A673 (cell line): ENCODE measurements at regions not wholly inside any gene's neighbourhood (a gene's known extent, or its start where the extent isn't known, plus 50 kb on each side); places are given as distances from the start of the nearest gene placed in this dataset.

ENCODE experiments used
- BruUV-seq: library from RNA; stranded (reverse); fragments of 400-500 nt; replicated peaks from 2 replicates; lab custom pipeline; 2021; lab: Mats Ljungman, UMichigan
- CTCF ChIA-PET: fragments of 300-600 bp; sonication (Branson Sonifier 250); formaldehyde crosslinking; loops from one replicate; lab custom pipeline; 2022; ENCODE audit warnings: antibody characterized with exemption; lab: Charles Lee
- POLR2A ChIA-PET: fragments of 300-600 bp; sonication (Branson Sonifier 250); formaldehyde crosslinking; loops from one replicate; lab custom pipeline; 2022; ENCODE audit warnings: antibody characterized with exemption; ENCODE audit not compliant: low non-redundant PET; lab: Charles Lee
- DNase-seq: peaks from one replicate; pipeline ENCODE4 v3.0.0-alpha.2; 2015; ENCODE audit warnings: low spot score
- H3K27ac ChIP-seq: fragments of 200-600 bp; sonication (generic); 2 replicates; pipeline ENCODE4 v1.5.1; 2016; ENCODE audit warnings: mixed run types, low read depth, mild to moderate bottlenecking, mixed read lengths, antibody characterized with exemption, low read length; ENCODE audit not compliant: poor library complexity, severe bottlenecking
- H3K27me3 ChIP-seq: fragments of 200-600 bp; sonication (generic); replicated peaks from 2 replicates; pipeline ENCODE4 v1.6.1; 2017; ENCODE audit warnings: mixed run types, low read depth, mild to moderate bottlenecking, mixed read lengths, antibody characterized with exemption, low read length; ENCODE audit not compliant: insufficient read depth, poor library complexity
- H3K36me3 ChIP-seq: fragments of 200-600 bp; sonication (generic); 2 replicates; pipeline ENCODE4 v1.6.1; 2016; ENCODE audit warnings: mixed run types, mild to moderate bottlenecking, mixed read lengths, antibody characterized with exemption, low read length; ENCODE audit not compliant: insufficient read depth, poor library complexity, severe bottlenecking
- H3K4me1 ChIP-seq: fragments of 200-600 bp; sonication (generic); 2 replicates; pipeline ENCODE4 v1.6.1; 2017; ENCODE audit warnings: mixed run types, mild to moderate bottlenecking, mixed read lengths, antibody characterized with exemption, low read length; ENCODE audit not compliant: insufficient read depth, poor library complexity, severe bottlenecking
- H3K4me3 ChIP-seq: fragments of 200-600 bp; sonication (generic); 2 replicates; pipeline ENCODE4 v1.5.1; 2016; ENCODE audit warnings: low read depth, mixed run types, mild to moderate bottlenecking, mixed read lengths, low read length; ENCODE audit not compliant: poor library complexity, severe bottlenecking
- H3K9me3 ChIP-seq: fragments of 200-600 bp; sonication (generic); 2 replicates; pipeline ENCODE4 v1.6.1; 2016; ENCODE audit warnings: mixed run types, low read depth, mild to moderate bottlenecking, mixed read lengths, antibody characterized with exemption, low read length; ENCODE audit not compliant: poor library complexity, severe bottlenecking
- EZH2 ChIP-seq: fragments of 200-600 bp; sonication (generic); IDR thresholded peaks from 2 replicates; pipeline ENCODE4 v1.6.1; 2017; ENCODE audit warnings: borderline replicate concordance, low read depth, mild to moderate bottlenecking, mixed read lengths, antibody characterized with exemption, low read length; ENCODE audit not compliant: poor library complexity, severe bottlenecking
- intact Hi-C: fragments of 100-400 bp; cut with micrococcal nuclease; formaldehyde crosslinking; loops from one replicate; pipeline ENCODE4 v1.10.0; 2022; ENCODE audit not compliant: unreplicated experiment
- TF ChIP-seq, protein P1 (sequence below): fragments of 300-800, 200-600 bp; sonication (generic); conservative IDR thresholded peaks from 2 replicates; pipeline ENCODE4 v1.5.1; 2017; ENCODE audit warnings: low read depth, mild to moderate bottlenecking, antibody characterized with exemption, low read length, moderate library complexity, mixed read lengths

DNA sequence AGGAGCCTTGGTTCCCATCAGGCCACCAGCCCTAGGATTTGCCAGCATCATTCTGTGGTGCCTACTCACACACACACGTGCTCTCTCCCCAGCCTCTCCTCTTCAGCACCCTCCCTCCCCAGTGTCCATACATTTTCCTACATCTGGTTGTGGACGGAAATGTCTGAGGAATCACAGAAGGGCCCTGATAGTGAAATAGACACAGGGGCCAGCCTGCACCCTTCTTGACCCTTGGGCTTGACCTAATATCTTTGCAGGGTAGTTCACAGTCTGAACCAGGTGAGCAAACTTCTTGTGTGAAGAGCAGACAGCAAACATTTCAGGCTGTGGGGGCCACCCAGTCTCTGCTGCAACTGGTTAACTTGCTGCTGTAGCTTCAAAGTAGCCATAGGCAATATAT, 108.5 kb upstream of the NXT1 start:
- Histone ChIP-seq H3K4me3 (no peak overlapping the region), H3K9me3 (no peaks in the 10 kb centered on the region), H3K36me3 (no peaks in the 10 kb centered on the region), H3K27ac (no peak overlapping the region), H3K27me3 (peaks cover 6% of the 10 kb centered on the region), H3K4me1 (no peaks in the 10 kb centered on the region)
- intact Hi-C loops: loop anchor here (10.0 kb wide), 1 partner anchor 547 kb away; no protein-coding TSS in a partner anchor
- POLR2A ChIA-PET: no interaction called here
- CTCF ChIA-PET: no interaction called here
- BruUV-seq: no TSS peak
- no peak for TF ChIP-seq EZH2
- TF ChIP-seq, protein P1, sequence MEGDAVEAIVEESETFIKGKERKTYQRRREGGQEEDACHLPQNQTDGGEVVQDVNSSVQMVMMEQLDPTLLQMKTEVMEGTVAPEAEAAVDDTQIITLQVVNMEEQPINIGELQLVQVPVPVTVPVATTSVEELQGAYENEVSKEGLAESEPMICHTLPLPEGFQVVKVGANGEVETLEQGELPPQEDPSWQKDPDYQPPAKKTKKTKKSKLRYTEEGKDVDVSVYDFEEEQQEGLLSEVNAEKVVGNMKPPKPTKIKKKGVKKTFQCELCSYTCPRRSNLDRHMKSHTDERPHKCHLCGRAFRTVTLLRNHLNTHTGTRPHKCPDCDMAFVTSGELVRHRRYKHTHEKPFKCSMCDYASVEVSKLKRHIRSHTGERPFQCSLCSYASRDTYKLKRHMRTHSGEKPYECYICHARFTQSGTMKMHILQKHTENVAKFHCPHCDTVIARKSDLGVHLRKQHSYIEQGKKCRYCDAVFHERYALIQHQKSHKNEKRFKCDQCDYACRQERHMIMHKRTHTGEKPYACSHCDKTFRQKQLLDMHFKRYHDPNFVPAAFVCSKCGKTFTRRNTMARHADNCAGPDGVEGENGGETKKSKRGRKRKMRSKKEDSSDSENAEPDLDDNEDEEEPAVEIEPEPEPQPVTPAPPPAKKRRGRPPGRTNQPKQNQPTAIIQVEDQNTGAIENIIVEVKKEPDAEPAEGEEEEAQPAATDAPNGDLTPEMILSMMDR: no peak
- no peak for DNase-seq

DNA sequence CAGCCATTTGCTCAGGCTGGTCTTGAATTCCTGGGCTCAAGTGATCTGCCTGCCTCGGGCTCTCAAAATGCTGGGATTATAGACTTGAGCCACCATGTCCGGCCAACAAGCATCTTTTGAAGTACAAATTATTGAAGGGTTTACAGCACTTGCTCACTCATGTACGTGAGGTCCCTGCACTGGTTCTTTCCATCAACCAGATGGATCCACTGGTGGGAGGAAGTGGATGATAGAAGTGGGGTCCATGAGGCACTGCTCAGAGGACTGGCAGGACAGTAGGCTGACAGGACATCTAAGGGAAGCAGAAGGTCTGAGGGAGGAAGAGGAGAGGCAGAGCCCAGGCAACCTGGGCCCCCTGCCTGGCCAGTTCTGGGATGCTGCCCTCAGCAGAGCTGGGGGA, 109.2 kb upstream of the NXT1 start:
- no peak overlapping the region for H3K27ac ChIP-seq
- no TSS peak for BruUV-seq
- intact Hi-C loops: loop anchor here (10.0 kb wide), 1 partner anchor 547 kb away; no protein-coding TSS in a partner anchor
- POLR2A ChIA-PET: no interaction called here
- no peak overlapping the region for H3K4me3 ChIP-seq
- TF ChIP-seq, protein P1: no peak
- H3K36me3 ChIP-seq: no peaks in the 10 kb centered on the region
- CTCF ChIA-PET: no interaction called here
- H3K27me3 ChIP-seq: peaks cover 6% of the 10 kb centered on the region
- DNase-seq: no peak
- no peaks in the 10 kb centered on the region for H3K9me3 ChIP-seq
- H3K4me1 ChIP-seq: no peaks in the 10 kb centered on the region

DNA sequence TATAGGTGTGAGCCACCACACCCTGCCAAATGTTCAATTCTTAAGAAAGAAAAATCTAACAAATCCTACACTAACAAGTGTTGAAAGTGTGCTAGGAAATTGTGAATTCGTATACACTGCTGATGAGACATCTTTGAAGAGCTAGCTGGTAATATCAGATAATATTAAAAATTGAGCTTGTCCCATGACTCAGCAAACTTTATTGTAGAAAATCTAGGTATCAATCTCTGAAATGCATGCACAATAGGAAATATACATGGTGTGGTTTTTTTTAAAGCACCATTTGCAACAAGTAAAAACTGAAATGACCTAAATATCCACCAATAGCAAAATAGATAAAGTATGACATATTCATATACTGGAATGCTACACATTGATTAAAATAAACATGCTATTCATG, 110.1 kb upstream of the NXT1 start:
- H3K36me3 ChIP-seq: no peaks in the 10 kb centered on the region
- ChIA-PET CTCF (no interaction called here), POLR2A (no interaction called here)
- TF ChIP-seq, protein P1: no peak
- no peak for TF ChIP-seq EZH2
- H3K27ac ChIP-seq: no peak overlapping the region
- no peak for DNase-seq
- no TSS peak for BruUV-seq
- H3K4me3 ChIP-seq: no peak overlapping the region
- no peaks in the 10 kb centered on the region for H3K4me1 ChIP-seq
- peaks cover 6% of the 10 kb centered on the region for H3K27me3 ChIP-seq
- intact Hi-C loops: loop anchor here (10.0 kb wide), 1 partner anchor 546 kb away; no protein-coding TSS in a partner anchor
- H3K9me3 ChIP-seq: no peaks in the 10 kb centered on the region
